ENCODE measurements at regions not wholly inside any gene's neighbourhood (a gene's known extent, or its start where the extent isn't known, plus 50 kb on each side); places are given as distances from the start of the nearest gene placed in this dataset.

DNA sequence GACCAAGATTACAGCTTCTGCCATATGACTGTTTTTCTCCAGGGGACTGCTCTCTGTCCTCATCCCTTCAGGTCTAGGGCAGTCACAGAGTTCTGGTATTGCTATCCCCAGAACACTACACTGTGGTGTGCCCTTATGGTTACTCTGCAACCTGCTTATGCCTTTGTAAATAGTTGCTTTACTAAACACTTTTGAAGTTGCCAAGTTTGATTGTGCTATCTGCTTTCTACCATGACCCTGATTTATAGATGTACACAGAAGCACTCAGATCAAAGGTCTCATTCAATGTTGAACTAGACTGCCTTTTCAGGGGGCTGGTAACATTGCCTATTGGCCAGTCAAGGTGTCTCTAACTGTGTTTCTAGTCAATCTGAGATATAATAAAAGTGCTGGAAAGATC is 794.7 kb downstream of the DHX35 start:
- H3K4me2 ChIP-seq (ENCODE audit: low read length): no peak overlapping the region
- H3K27ac ChIP-seq: peak overlapping the region; percentile 24
- TF ChIP-seq, protein P1, sequence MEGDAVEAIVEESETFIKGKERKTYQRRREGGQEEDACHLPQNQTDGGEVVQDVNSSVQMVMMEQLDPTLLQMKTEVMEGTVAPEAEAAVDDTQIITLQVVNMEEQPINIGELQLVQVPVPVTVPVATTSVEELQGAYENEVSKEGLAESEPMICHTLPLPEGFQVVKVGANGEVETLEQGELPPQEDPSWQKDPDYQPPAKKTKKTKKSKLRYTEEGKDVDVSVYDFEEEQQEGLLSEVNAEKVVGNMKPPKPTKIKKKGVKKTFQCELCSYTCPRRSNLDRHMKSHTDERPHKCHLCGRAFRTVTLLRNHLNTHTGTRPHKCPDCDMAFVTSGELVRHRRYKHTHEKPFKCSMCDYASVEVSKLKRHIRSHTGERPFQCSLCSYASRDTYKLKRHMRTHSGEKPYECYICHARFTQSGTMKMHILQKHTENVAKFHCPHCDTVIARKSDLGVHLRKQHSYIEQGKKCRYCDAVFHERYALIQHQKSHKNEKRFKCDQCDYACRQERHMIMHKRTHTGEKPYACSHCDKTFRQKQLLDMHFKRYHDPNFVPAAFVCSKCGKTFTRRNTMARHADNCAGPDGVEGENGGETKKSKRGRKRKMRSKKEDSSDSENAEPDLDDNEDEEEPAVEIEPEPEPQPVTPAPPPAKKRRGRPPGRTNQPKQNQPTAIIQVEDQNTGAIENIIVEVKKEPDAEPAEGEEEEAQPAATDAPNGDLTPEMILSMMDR (IDR thresholded peaks at IDR 0.05): no peak

DNA sequence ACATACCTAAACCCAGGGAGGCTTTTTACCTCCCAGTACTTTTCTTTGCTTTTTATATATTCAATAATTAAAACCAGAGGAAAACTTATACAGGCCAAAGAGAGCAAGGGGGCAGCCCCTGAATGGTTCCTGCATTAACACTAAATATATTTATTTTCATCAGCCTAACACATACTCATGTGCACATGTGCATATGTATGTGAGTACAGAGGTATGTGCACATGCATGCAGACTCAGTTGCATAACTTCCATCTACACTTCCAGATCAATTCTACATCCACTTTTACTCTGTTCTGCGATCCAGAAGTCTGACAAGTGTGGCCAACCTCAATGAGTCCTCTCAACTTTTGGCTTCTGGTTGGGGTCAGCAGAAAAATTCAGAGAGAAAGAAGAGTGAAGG is 794.2 kb downstream of the DHX35 start:
- TF ChIP-seq, protein P1 (IDR thresholded peaks at IDR 0.05): no peak
- Histone ChIP-seq H3K9me3 (ENCODE audit: control insufficient read depth, low read length) (no peaks in the 10 kb centered on the region), H3K4me2 (ENCODE audit: low read length) (no peak overlapping the region), H3K4me1 (peaks cover 13% of the 10 kb centered on the region), H3K79me2 (no peaks in the 10 kb centered on the region), H3K36me3 (ENCODE audit: control insufficient read depth, insufficient read depth, low read length) (no peaks in the 10 kb centered on the region), H3K27me3 (ENCODE audit: control insufficient read depth, insufficient read depth, low read length) (no peaks in the 10 kb centered on the region), H3K27ac (no peak overlapping the region), H3K4me3 (ENCODE audit: low read depth, low read length) (no peak overlapping the region), H2AFZ (no peak overlapping the region), H3K9ac (no peak overlapping the region)

More for the DNA sequence above, 794.7 kb downstream of the DHX35 start:
- Histone ChIP-seq H3K36me3 (ENCODE audit: control insufficient read depth, insufficient read depth, low read length) (no peaks in the 10 kb centered on the region), H3K79me2 (no peaks in the 10 kb centered on the region), H3K4me1 (peaks cover 13% of the 10 kb centered on the region), H3K4me3 (ENCODE audit: low read depth, low read length) (no peak overlapping the region), H3K27me3 (ENCODE audit: control insufficient read depth, insufficient read depth, low read length) (no peaks in the 10 kb centered on the region), H2AFZ (peak overlapping the region; percentile 59), H3K9me3 (ENCODE audit: control insufficient read depth, low read length) (no peaks in the 10 kb centered on the region), H3K9ac (no peak overlapping the region)

DNA sequence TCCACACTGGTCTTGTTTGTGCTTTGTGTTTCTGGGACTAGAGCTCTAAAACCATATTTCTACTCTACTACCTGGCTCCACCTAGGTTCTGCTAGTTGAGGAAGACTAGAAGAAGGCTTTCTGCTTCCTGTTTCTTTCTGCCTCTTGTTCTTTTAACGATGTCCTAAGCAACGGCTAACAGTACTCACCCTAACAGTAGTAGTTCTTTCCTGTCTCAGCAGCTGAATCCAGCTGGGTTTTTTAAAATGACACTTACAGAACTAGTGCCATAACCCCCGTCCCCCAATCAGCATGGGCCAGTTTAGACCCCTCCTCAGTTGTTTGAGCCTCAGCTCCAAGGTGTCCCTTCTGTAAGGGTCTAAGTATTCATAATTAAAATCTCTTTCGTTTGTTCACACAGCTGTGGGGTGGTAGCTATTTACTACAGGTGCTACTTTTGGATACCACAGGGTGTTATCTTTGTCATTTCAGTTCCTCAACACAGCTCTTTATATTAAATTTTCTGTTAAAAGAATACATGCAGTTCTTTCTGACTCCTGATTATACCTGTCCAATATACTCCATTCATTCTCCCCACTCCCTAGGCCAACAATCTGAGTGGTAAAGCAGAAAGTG is 790.2 kb downstream of the DHX35 start:
- Histone ChIP-seq H3K9ac (no peak overlapping the region), H3K27me3 (ENCODE audit: control insufficient read depth, insufficient read depth, low read length) (no peaks in the 10 kb centered on the region)

DNA sequence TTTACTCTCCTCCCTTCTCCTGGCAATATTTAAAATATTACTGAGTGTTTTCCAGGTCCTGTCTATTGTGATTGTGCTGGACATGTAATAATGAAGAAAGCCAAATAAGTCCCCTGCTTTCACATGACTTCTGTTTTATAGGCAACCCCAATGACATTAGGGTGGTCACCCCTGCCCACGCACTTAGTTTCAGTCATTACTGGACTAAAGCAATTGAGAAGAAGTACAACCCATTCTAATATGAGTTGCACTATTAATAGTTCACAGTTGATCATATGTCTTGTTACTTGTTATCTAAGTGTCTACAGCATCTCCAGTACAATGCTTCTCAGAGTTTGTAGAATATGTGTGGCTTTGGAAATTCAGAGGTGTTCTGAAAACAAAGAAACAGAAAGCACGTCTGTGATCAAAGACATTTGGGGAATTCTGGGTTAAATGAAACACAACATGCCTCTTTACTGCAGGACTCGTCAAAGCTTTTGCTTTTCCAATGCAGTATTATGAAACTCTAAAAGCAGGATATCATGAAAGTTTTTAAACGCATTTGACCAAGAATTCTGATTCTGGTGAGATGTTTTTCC is 789.5 kb downstream of the DHX35 start:
- Histone ChIP-seq H3K36me3 (ENCODE audit: control insufficient read depth, insufficient read depth, low read length) (no peaks in the 10 kb centered on the region), H2AFZ (peak overlapping the region; percentile 18), H3K79me2 (no peaks in the 10 kb centered on the region), H3K27me3 (ENCODE audit: control insufficient read depth, insufficient read depth, low read length) (no peaks in the 10 kb centered on the region), H3K4me2 (ENCODE audit: low read length) (no peak overlapping the region), H3K9ac (no peak overlapping the region), H3K4me3 (ENCODE audit: low read depth, low read length) (no peak overlapping the region), H3K9me3 (ENCODE audit: control insufficient read depth, low read length) (no peaks in the 10 kb centered on the region), H3K4me1 (peaks cover 1% of the 10 kb centered on the region), H3K27ac (no peak overlapping the region)
- TF ChIP-seq, protein P1 (IDR thresholded peaks at IDR 0.05): no peak

More for the DNA sequence above, 790.2 kb downstream of the DHX35 start:
- TF ChIP-seq, protein P1 (IDR thresholded peaks at IDR 0.05): no peak
- Histone ChIP-seq H3K9me3 (ENCODE audit: control insufficient read depth, low read length) (no peaks in the 10 kb centered on the region), H3K4me1 (peaks cover 7% of the 10 kb centered on the region), H3K27ac (no peak overlapping the region), H3K36me3 (ENCODE audit: control insufficient read depth, insufficient read depth, low read length) (no peaks in the 10 kb centered on the region), H3K79me2 (no peaks in the 10 kb centered on the region), H3K4me2 (ENCODE audit: low read length) (no peak overlapping the region), H3K4me3 (ENCODE audit: low read depth, low read length) (no peak overlapping the region), H2AFZ (peak overlapping the region; percentile 21)

DNA sequence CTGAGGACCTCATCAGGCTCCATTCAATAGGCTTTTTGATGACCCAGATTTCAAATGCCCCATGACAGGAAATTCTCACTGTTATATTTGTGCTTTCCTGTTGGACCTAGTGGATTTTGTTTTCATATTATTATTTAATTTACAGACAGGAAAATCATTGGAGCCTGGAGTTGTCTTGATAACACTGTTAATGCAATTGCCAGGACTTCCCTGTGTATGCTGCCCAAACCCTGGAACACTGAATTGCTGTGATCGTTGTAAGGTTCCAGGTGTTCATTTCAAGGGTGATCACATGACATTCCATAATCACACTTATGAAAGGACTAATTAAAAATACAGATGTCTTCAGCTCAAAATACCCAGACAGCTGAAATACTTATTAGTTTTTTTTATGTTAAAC is 783.2 kb downstream of the DHX35 start:
- H3K36me3 ChIP-seq (ENCODE audit: control insufficient read depth, insufficient read depth, low read length): no peaks in the 10 kb centered on the region
- H3K9me3 ChIP-seq (ENCODE audit: control insufficient read depth, low read length): no peaks in the 10 kb centered on the region
- H3K4me2 ChIP-seq (ENCODE audit: low read length): no peak overlapping the region
- no peak overlapping the region for H2AFZ ChIP-seq
- H3K4me3 ChIP-seq (ENCODE audit: low read depth, low read length): no peak overlapping the region
- H3K9ac ChIP-seq: no peak overlapping the region
- no peaks in the 10 kb centered on the region for H3K27me3 ChIP-seq (ENCODE audit: control insufficient read depth, insufficient read depth, low read length)
- H3K4me1 ChIP-seq: peaks cover 4% of the 10 kb centered on the region
- no peak overlapping the region for H3K27ac ChIP-seq
- TF ChIP-seq, protein P1 (IDR thresholded peaks at IDR 0.05): no peak
- no peaks in the 10 kb centered on the region for H3K79me2 ChIP-seq

All from parathyroid adenoma (tissue), 2 donors.